OCI-LY1 (cell line): ENCODE measurements at regions not wholly inside any gene's neighbourhood (a gene's known extent, or its start where the extent isn't known, plus 50 kb on each side); places are given as distances from the start of the nearest gene placed in this dataset.

Experiments used
- EZH2 ChIP-seq: fragments of 200-600 bp; sonication (generic), shearing (Covaris generic); IDR thresholded peaks from 2 replicates; pipeline ENCODE4 v1.8.0; 2017; ENCODE audit warnings: borderline replicate concordance, mixed run types, mild to moderate bottlenecking, antibody characterized with exemption, low read length, moderate library complexity, mixed read lengths
- TF ChIP-seq, protein P1 (sequence below): fragments of 200-600 bp; sonication (generic), shearing (Covaris generic); IDR thresholded peaks from 2 replicates; pipeline ENCODE4 v1.5.1; 2017; ENCODE audit warnings: mild to moderate bottlenecking, antibody characterized with exemption, low read length, moderate library complexity, mixed read lengths

DNA sequence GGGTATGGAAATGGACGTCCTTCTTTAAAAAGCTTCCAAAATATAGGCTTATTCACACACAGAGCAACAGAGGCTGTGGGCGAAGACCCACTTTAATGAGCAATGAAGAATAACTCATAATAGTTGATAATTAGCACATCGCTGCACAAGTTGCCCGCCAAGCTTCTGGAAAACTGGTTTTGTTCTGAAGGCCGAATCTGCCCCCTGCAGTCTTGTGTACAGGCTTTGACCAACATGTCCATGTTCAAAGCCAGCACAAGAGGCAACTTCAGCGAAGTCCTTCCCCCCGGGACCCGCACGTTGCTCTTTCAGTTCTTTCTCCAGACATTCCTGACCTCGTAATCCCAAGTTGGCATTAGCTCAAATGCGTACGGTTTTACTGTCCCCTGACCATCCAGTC lies 73.3 kb downstream of the IRX5 start:
- TF ChIP-seq, protein P1, sequence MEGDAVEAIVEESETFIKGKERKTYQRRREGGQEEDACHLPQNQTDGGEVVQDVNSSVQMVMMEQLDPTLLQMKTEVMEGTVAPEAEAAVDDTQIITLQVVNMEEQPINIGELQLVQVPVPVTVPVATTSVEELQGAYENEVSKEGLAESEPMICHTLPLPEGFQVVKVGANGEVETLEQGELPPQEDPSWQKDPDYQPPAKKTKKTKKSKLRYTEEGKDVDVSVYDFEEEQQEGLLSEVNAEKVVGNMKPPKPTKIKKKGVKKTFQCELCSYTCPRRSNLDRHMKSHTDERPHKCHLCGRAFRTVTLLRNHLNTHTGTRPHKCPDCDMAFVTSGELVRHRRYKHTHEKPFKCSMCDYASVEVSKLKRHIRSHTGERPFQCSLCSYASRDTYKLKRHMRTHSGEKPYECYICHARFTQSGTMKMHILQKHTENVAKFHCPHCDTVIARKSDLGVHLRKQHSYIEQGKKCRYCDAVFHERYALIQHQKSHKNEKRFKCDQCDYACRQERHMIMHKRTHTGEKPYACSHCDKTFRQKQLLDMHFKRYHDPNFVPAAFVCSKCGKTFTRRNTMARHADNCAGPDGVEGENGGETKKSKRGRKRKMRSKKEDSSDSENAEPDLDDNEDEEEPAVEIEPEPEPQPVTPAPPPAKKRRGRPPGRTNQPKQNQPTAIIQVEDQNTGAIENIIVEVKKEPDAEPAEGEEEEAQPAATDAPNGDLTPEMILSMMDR, result no peak
- no peak for TF ChIP-seq EZH2
